Thyroid gland (tissue), 4 donors: ENCODE measurements at regions not wholly inside any gene's neighbourhood (a gene's known extent, or its start where the extent isn't known, plus 50 kb on each side); places are given as distances from the start of the nearest gene placed in this dataset.

Experiments used
- CTCF ChIP-seq, 6 experiments: fragments of 200-600 bp in 3 of 6; fragments of 450-650 bp in 3 of 6; sonication (generic) in 3 of 6; IDR thresholded peaks; one replicate each; pipeline ENCODE4 v1.5.1; 2016 to 2019; ENCODE audit warnings: antibody characterized with exemption in 6 of 6, mild to moderate bottlenecking in 2 of 6, inconsistent platforms in 1 of 6, moderate library complexity in 1 of 6
- POLR2A ChIP-seq, 2 donors: fragments of 450-650 bp; IDR thresholded peaks; one replicate each; pipeline ENCODE4 v1.6.1; 2017; ENCODE audit warnings: antibody characterized with exemption in 2 of 2, mild to moderate bottlenecking in 2 of 2, moderate library complexity in 1 of 2

GRCh38 chr6:104595311-104595820 is 264.4 kb downstream of the HACE1 start:
- TF ChIP-seq CTCF (IDR thresholded peaks at IDR 0.05) (no peak), POLR2A (IDR thresholded peaks at IDR 0.05) (no peak)
